Body of pancreas (tissue), 4 donors: ENCODE measurements at regions not wholly inside any gene's neighbourhood (a gene's known extent, or its start where the extent isn't known, plus 50 kb on each side); places are given as distances from the start of the nearest gene placed in this dataset.
"Not testable (repeated sequence)": the region's sequence is repeated elsewhere in the genome, so short reads cannot be mapped to it uniquely, and the experiment has no call there.

Source experiments
- ATAC-seq: fragments of 150-250 bp; one replicate; pipeline ENCODE4 v1.9.1; 2016
- DNase-seq, 4 donors: peaks; one replicate each; pipeline ENCODE4 v3.0.0-alpha.2; 2019
- H3K27ac ChIP-seq, 4 donors: fragments of 200-600 bp; sonication (generic); 1 replicate in 3 of 4; 2 replicates in 1 of 4; pipeline versions ENCODE4 v1.5.1 to v1.6.1; 2016 to 2019; ENCODE audit warnings: mild to moderate bottlenecking in 1 of 4, mixed read lengths in 1 of 4, moderate library complexity in 1 of 4
- H3K27me3 ChIP-seq, 2 donors: fragments of 200-600 bp; sonication (generic); one replicate each; pipeline ENCODE4 v1.6.0; 2016; ENCODE audit warnings: mild to moderate bottlenecking in 1 of 2
- H3K36me3 ChIP-seq, 2 donors: fragments of 200-600 bp; sonication (generic); replicated peaks in 1 of 2; 2 replicates each; pipeline ENCODE4 v1.5.1; 2016; ENCODE audit warnings: low read depth in 2 of 2; ENCODE audit not compliant: insufficient read depth in 1 of 2
- H3K4me1 ChIP-seq: fragments of 200-600 bp; sonication (generic); one replicate; pipeline ENCODE4 v1.6.0; 2016
- H3K4me3 ChIP-seq, 2 donors: fragments of 200-600 bp; sonication (generic); 1 replicate in 1 of 2; 2 replicates in 1 of 2; pipeline ENCODE4 v1.5.1; 2016 to 2019
- H3K9me3 ChIP-seq, 3 donors: fragments of 200-600 bp; sonication (generic); 1 replicate in 2 of 3; 2 replicates in 1 of 3; pipeline ENCODE4 v1.5.1; 2016
- POLR2A ChIP-seq, 3 donors: fragments of 450-650 bp; IDR thresholded peaks; one replicate each; pipeline ENCODE4 v1.6.1; 2016; ENCODE audit warnings: antibody characterized with exemption in 3 of 3, mild to moderate bottlenecking in 2 of 3
- WGBS, 2 donors: methylation state at CpG; one replicate each; pipeline ENCODE4 v1.1.5; 2017; 5-methylcytosine and 5-hydroxymethylcytosine counted together
- intact Hi-C: fragments of 100-400 bp; cut with DNase I; formaldehyde crosslinking; loops from one replicate; pipeline ENCODE4 v1.15.1; 2023
- TF ChIP-seq, protein P1 (sequence below), 7 experiments: fragments of 450-650 bp in 4 of 7; fragments of 200-600 bp in 3 of 7; sonication (generic) in 3 of 7; IDR thresholded peaks; one replicate each; pipeline ENCODE4 v1.5.1; 2016 to 2019; ENCODE audit warnings: antibody characterized with exemption in 7 of 7

DNA sequence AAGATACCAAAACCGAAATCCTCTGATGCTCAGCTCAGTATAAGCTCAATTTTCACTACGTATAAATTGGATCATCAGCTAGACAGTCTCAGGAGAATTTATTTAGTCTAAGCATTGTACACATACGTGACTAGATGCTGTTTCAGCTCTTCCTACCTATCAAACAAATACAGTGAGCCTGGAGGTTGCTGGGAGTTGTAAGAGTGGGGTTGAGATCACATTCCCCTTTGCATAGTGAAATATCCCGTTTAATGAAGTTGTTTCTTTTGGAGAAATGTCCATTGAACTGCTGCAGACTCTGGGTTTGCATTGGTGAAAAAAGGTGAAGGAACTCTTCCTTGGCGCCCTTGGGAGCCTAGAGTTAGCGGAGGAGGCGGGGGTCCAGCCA is 68.9 kb upstream of the GJB6 start:
- no peak for TF ChIP-seq POLR2A (IDR thresholded peaks at IDR 0.05)
- TF ChIP-seq, protein P1, sequence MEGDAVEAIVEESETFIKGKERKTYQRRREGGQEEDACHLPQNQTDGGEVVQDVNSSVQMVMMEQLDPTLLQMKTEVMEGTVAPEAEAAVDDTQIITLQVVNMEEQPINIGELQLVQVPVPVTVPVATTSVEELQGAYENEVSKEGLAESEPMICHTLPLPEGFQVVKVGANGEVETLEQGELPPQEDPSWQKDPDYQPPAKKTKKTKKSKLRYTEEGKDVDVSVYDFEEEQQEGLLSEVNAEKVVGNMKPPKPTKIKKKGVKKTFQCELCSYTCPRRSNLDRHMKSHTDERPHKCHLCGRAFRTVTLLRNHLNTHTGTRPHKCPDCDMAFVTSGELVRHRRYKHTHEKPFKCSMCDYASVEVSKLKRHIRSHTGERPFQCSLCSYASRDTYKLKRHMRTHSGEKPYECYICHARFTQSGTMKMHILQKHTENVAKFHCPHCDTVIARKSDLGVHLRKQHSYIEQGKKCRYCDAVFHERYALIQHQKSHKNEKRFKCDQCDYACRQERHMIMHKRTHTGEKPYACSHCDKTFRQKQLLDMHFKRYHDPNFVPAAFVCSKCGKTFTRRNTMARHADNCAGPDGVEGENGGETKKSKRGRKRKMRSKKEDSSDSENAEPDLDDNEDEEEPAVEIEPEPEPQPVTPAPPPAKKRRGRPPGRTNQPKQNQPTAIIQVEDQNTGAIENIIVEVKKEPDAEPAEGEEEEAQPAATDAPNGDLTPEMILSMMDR (IDR thresholded peaks at IDR 0.05) = no peak
- H3K27me3 ChIP-seq = peaks cover 0 to 9% of the 10 kb centered on the region in 2 donors
- peaks cover 7% of the 10 kb centered on the region for H3K4me1 ChIP-seq
- H3K9me3 ChIP-seq = no peaks in the 10 kb centered on the region
- H3K4me3 ChIP-seq = no peak overlapping the region
- ATAC-seq (no peak), DNase-seq (no peak)
- 59 to 60% methylated on average over 7 of the region's 7 CpGs for WGBS, 2 donors
- intact Hi-C loops = no loop called here
- H3K27ac ChIP-seq = no peak overlapping the region
- no peaks in the 10 kb centered on the region for H3K36me3 ChIP-seq

DNA sequence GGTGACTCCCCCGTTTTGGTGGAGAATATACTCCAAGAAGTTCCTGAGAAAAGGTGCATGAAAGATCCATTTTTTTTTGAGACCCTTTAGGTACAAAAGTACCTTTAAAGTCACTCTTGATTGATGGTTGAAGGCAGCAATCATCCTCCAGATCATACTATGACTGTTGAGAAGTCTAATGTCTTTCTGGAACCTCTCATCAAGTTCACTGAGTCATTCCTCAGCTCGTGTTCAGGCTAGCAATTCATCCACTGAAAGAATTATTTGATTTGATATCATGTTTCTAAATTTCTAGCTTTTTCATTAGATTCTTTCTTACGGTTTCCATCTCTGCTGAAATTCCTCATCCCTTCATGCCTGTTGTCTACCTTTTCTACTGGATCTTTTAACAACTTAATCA is 65.1 kb upstream of the GJB6 start:
- H3K4me3 ChIP-seq = no peak overlapping the region
- TF ChIP-seq POLR2A (IDR thresholded peaks at IDR 0.05) = no peak
- TF ChIP-seq, protein P1 (IDR thresholded peaks at IDR 0.05) = no peak
- no peak for ATAC-seq
- peaks cover 7% of the 10 kb centered on the region for H3K4me1 ChIP-seq
- H3K27me3 ChIP-seq = peaks cover 0 to 9% of the 10 kb centered on the region in 2 donors
- H3K36me3 ChIP-seq = no peaks in the 10 kb centered on the region
- WGBS, 2 donors = 39 to 58% methylated on average over 3 of the region's 3 CpGs
- intact Hi-C loops = no loop called here
- DNase-seq = no peak
- H3K27ac ChIP-seq = no peak overlapping the region
- H3K9me3 ChIP-seq = no peaks in the 10 kb centered on the region

DNA sequence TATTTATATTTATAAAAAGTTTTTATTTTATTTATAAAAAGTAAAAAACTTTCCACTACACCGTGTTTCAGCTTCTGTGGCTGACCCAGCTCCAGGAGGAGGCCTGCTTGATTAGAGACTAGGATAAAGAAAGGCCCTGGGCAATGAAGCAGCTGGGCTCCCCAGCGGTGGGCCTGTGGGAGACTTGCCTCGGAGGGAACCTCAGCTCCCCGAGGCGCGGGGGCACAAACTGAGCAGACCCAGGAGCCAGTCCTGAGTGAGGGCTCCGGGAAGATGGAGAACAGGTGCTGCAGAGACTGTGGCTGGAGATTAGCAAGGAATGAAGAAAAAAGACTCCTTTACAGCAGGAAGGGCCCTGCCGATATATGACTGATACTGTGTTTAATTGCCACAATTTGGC is 63.8 kb upstream of the GJB6 start:
- Histone ChIP-seq H3K36me3 (no peaks in the 10 kb centered on the region), H3K27me3 (no peaks in the 10 kb centered on the region), H3K4me3 (no peak overlapping the region), H3K9me3 (no peaks in the 10 kb centered on the region), H3K4me1 (no peaks in the 10 kb centered on the region), H3K27ac (no peak overlapping the region)
- WGBS, 2 donors = 69 to 79% methylated on average over 8 of the region's 8 CpGs
- ATAC-seq = no peak
- DNase-seq = no peak
- no peak for TF ChIP-seq POLR2A (IDR thresholded peaks at IDR 0.05)
- TF ChIP-seq, protein P1 (IDR thresholded peaks at IDR 0.05) = no peak
- intact Hi-C loops = no loop called here

DNA sequence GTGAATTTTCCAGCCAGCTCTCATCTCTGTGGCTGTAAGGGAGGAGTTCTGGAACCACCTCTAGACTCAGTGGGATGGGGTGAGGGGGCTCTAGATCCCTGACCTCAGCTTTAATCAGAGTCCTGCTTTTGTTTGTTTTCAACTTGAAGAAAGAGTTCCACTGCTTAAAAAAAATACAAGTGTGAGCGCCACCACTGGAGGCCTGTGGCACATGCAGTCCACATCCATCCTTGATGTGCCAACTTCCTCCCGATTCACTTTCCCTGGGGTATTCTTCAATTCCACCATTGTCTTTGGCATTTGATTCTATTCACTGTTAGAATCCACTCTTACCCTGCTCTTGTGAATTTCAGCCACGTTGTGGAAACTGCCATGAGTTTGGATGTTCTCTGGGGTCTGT is 62.4 kb upstream of the GJB6 start:
- H3K4me3 ChIP-seq = no peak overlapping the region
- no peaks in the 10 kb centered on the region for H3K36me3 ChIP-seq
- ATAC-seq = no peak
- H3K27me3 ChIP-seq = no peaks in the 10 kb centered on the region
- no peaks in the 10 kb centered on the region for H3K4me1 ChIP-seq
- no peak overlapping the region for H3K27ac ChIP-seq
- no peak for DNase-seq
- WGBS, 2 donors = 45 to 51% methylated on average over 3 of the region's 3 CpGs
- intact Hi-C loops = no loop called here
- no peaks in the 10 kb centered on the region for H3K9me3 ChIP-seq
- TF ChIP-seq, protein P1 (IDR thresholded peaks at IDR 0.05) = no peak
- TF ChIP-seq POLR2A (IDR thresholded peaks at IDR 0.05) = no peak

DNA sequence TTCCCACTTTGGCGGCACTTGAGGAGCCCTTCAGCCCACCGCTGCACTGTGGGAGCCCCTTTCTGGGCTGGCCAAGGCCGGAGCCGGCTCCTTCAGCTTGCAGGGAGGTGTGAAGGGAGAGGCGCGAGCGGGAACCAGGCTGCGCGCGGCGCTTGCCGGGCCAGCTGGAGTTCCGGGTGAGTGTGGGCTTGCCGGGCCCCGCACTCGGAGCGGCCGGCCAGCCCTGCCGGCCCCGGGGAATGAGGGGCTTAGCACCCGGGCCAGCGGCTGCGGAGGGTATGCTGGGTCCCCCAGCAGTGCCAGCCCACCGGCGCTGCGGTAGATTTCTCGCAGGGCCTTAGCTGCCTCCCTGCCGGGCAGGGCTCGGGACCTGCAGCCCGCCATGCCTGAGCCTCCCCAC is 60.2 kb upstream of the GJB6 start:
- intact Hi-C loops, H3K4me1 ChIP-seq, H3K27ac ChIP-seq, H3K27me3 ChIP-seq, H3K9me3 ChIP-seq, ATAC-seq, DNase-seq, H3K36me3 ChIP-seq, H3K4me3 ChIP-seq: not testable (repeated sequence)
- 91 to 92% methylated on average over 8 to 12 of the region's 30 CpGs for WGBS, 2 donors
